ENCODE measurements at regions not wholly inside any gene's neighbourhood (a gene's known extent, or its start where the extent isn't known, plus 50 kb on each side); places are given as distances from the start of the nearest gene placed in this dataset.

DNA sequence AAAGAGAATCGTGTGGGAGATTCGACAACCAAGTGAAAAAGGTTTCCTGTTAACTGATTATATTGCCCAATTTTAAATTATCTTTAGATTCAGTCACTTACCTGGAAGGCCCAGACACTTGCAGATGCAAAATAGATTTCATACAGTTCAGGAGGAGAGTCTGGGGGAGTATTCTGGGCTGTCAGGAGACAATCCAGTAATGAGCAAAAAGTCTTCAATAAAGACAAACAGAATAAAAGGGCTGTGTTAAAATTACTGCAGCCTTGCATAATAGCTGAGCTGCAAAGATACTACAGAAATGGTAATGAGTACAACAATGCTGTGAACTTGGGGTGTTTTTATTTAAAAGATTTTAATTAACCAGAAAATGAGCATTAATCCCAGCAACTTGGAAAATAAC lies 303.6 kb downstream of the SP3 start:
- no peak for DNase-seq (ENCODE audit: low read depth)
- no peak overlapping the region for H3K4me3 ChIP-seq (ENCODE audit: low read depth, low read length)
- TF ChIP-seq, protein P1, sequence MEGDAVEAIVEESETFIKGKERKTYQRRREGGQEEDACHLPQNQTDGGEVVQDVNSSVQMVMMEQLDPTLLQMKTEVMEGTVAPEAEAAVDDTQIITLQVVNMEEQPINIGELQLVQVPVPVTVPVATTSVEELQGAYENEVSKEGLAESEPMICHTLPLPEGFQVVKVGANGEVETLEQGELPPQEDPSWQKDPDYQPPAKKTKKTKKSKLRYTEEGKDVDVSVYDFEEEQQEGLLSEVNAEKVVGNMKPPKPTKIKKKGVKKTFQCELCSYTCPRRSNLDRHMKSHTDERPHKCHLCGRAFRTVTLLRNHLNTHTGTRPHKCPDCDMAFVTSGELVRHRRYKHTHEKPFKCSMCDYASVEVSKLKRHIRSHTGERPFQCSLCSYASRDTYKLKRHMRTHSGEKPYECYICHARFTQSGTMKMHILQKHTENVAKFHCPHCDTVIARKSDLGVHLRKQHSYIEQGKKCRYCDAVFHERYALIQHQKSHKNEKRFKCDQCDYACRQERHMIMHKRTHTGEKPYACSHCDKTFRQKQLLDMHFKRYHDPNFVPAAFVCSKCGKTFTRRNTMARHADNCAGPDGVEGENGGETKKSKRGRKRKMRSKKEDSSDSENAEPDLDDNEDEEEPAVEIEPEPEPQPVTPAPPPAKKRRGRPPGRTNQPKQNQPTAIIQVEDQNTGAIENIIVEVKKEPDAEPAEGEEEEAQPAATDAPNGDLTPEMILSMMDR (IDR thresholded peaks at IDR 0.05; ENCODE audit: insufficient read depth, low read depth, low read length): no peak

DNA sequence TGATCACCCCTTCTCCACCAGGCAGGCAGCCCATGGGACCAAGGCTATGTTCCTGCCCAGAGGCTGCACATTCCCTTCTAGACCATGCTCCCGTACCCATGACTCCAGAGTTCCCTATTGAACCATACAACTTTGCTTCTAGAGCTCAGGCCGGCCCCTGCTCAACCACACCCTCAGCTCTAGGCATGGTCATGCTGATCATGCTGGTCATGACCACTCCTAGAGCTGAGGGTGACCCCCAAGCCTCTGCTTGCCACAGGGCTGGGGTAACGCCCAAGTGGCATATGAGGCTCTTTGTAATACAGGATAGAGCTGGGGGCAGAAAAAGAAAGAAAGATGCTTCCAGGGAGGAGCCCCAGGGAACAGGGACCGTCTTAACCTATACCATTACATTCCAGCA lies 301.8 kb downstream of the SP3 start:
- TF ChIP-seq, protein P1 (IDR thresholded peaks at IDR 0.05; ENCODE audit: insufficient read depth, low read depth, low read length): no peak
- no peak overlapping the region for H3K4me3 ChIP-seq (ENCODE audit: low read depth, low read length)
- no peak for DNase-seq (ENCODE audit: low read depth)

DNA sequence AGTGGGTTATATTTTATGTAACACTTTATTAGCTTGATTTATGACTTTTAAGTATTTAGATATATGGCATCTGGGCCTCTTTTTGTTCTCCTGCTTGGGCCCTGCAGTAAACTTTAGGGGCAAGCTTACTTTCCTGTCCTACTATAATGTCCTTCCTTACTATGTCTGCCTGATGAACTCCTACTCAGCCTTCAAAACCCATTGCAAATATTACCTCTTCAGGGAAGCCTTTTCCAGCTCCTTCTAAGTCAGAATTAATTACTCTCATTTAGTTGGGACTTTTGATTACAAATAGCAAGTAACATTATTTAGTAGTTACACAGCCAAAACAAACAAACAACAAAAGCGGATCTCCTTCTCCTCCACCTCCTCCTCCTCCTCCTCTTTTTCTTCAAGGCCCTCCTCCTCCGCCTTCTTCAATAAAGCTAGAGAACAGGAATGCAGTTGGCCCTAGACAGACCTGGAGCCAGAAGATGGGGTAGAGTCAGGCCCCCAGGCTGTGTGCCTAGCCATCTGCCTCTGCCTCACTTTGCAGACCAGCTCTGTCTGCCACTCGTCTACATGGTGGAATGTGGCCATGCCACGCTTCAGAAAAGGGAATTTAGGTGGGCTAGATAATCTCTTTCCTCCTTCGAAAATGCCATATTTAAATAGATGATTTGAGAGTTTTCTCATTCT lies 301.2 kb downstream of the SP3 start:
- TF ChIP-seq, protein P1 (IDR thresholded peaks at IDR 0.05; ENCODE audit: insufficient read depth, low read depth, low read length): no peak
- no peak for DNase-seq (ENCODE audit: low read depth)
- H3K4me3 ChIP-seq (ENCODE audit: low read depth, low read length): no peak overlapping the region

DNA sequence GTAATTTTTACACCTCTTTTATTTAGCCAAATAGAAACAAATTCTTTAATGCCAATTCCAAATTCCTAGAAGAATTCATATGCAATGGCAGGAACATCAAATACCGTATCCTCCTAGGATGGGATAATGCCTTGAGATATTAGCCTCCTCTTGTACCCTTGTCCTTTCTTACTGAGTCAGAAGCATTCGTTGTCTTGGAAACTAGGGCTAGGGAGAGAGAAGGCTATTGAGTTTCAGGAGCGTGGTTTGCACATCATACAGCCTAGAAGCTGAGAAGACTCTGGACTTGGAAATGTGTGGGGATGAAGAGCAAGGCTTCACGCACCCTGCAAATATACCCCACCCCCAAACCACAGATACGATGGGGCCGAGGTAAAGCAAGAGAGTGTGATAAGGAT lies 300.7 kb downstream of the SP3 start:
- TF ChIP-seq, protein P1 (IDR thresholded peaks at IDR 0.05; ENCODE audit: insufficient read depth, low read depth, low read length): no peak

DNA sequence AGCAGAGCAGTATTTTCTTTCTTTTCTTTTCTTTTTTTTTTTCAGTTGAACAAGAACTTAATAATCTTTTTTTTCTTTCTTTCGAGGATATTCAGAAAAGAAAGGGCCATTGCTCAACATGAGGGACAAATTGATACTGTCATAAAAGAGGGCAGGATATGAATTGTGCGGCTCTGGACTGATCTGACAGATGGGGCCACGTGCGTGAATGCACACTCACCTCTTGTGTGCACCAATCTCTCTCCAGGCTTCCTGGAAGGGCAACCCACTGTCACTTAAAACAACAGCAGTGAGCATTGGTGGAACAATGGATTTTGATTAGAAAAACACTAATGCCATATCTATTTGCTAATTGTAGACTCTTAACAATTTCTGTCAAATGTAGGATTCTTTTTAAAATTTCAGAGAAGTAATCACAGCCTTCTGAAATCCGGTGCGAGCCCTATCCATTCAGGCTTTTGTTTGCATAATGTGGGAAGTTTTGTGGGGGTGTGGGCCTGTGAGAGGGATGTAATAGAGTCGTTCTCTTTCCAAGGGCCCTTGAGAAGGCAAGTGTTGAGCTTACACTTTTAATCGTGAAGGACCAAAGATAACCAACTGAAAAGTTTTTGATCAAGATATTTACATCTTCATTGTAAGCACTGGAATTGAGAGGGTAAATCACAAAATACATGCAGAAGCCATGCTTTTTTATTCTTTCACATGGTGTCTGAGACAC lies 298.8 kb downstream of the SP3 start:
- TF ChIP-seq, protein P1 (IDR thresholded peaks at IDR 0.05; ENCODE audit: insufficient read depth, low read depth, low read length): no peak
- no peak overlapping the region for H3K4me3 ChIP-seq (ENCODE audit: low read depth, low read length)
- DNase-seq (ENCODE audit: low read depth): no peak

More for the DNA sequence above, 300.7 kb downstream of the SP3 start:
- H3K4me3 ChIP-seq (ENCODE audit: low read depth, low read length): no peak overlapping the region
- DNase-seq (ENCODE audit: low read depth): no peak

DNA sequence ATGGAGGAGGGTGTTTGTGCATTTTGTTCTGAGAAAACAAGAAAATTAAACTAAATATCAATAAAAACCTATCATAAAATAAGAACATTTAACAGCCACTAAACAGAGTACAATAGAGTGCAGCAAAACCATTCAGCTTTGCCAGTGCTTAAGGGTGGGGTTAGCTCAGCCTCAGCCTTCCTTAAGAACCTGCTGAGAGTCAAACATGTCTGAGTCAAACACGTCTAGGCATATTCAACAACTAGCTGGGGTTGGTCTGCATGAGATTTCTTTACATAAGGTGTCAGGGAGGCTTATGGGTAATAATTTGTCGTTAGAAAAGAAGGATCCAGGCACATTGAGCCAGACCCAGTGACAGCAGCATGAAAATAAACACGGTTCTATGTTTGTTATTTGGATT lies 298.2 kb downstream of the SP3 start:
- no peak for DNase-seq (ENCODE audit: low read depth)
- H3K4me3 ChIP-seq (ENCODE audit: low read depth, low read length): no peak overlapping the region

More for the DNA sequence above, 298.2 kb downstream of the SP3 start:
- TF ChIP-seq, protein P1 (IDR thresholded peaks at IDR 0.05; ENCODE audit: insufficient read depth, low read depth, low read length): no peak
